ENCODE measurements at regions not wholly inside any gene's neighbourhood (a gene's known extent, or its start where the extent isn't known, plus 50 kb on each side); places are given as distances from the start of the nearest gene placed in this dataset.

DNA sequence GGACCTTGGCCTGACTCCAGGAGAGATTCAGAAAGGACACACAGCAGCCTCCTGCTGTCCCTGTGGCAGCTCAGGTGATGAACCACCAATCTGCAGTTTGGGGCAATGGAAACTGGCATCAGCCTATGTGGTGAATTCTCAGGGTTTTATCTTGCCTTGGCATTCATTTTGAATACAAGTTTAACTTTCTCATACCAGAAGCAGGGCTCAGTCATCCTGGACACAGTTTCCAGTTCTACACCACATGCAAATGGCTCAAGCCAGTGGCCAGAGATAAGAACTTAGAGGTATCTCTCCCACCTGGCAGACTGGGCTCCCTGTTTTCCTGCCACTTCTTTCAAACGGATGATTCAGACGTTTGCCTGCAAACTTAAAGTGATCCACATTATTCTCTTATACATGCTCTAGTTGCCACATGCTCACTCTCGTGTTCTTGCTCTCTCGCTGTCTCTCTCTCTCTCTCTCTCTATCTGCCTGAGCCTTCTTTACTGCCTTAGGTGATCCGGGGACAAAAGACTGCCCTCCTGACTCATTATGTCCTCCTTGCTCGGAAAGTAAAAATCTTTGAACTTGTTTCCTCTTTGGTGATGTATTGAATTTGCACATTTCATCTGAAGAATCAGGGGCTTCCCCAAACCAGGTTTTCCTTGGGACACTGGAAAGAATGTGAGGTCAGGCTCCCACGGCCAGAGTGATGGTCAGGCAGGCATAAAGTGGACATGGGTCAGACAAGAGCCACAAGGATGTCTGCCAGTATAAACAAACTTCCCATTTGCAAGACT, 99.6 kb upstream of the STT3B start:
- Histone ChIP-seq H3K9me2 (replicated peaks; ENCODE audit: insufficient read depth) (no peaks in the 10 kb centered on the region), H3K4me2 (no peak overlapping the region), H2AFZ (no peak overlapping the region), H3K9me3 (ENCODE audit: low read depth) (no peaks in the 10 kb centered on the region), H3K27ac (no peak overlapping the region), H3K36me3 (replicated peaks; ENCODE audit: insufficient read depth, low read depth) (no peaks in the 10 kb centered on the region), H3K4me1 (ENCODE audit: insufficient read depth) (no peaks in the 10 kb centered on the region), H3K79me2 (no peaks in the 10 kb centered on the region), H3K4me3 (no peak overlapping the region), H3K27me3 (no peaks in the 10 kb centered on the region), H4K20me1 (ENCODE audit: insufficient read depth, poor library complexity, severe bottlenecking) (no peaks in the 10 kb centered on the region)
- 70% methylated on average over 7 of the region's 7 CpGs for WGBS (ENCODE audit: low lambda C conversion rate, missing lambda C conversion rate)
- TF ChIP-seq EZH2 (IDR thresholded peaks at IDR 0.05; ENCODE audit: borderline replicate concordance) (no peak), EZH2phosphoT487 (IDR thresholded peaks at IDR 0.05; ENCODE audit: low read depth, severe bottlenecking, unreplicated experiment) (no peak)
- TF ChIP-seq, protein P1, sequence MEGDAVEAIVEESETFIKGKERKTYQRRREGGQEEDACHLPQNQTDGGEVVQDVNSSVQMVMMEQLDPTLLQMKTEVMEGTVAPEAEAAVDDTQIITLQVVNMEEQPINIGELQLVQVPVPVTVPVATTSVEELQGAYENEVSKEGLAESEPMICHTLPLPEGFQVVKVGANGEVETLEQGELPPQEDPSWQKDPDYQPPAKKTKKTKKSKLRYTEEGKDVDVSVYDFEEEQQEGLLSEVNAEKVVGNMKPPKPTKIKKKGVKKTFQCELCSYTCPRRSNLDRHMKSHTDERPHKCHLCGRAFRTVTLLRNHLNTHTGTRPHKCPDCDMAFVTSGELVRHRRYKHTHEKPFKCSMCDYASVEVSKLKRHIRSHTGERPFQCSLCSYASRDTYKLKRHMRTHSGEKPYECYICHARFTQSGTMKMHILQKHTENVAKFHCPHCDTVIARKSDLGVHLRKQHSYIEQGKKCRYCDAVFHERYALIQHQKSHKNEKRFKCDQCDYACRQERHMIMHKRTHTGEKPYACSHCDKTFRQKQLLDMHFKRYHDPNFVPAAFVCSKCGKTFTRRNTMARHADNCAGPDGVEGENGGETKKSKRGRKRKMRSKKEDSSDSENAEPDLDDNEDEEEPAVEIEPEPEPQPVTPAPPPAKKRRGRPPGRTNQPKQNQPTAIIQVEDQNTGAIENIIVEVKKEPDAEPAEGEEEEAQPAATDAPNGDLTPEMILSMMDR (IDR thresholded peaks at IDR 0.05; ENCODE audit: poor library complexity) = no peak
- no peak for DNase-seq (ENCODE audit: low spot score)

DNA sequence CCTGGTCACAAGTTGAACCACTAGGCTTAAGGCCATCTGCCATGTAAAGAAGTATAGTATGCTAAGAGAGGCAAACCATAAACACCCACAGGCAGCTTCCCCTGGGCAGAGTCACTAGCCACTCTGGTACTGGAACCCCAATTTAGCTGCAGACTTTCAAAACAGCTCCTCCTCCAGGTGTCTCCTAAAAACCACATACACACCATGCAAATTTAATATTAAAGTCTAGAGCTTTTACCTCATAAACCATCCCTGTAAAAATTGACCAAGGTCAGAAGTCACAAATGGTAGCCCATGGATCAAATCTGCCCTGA, 99.1 kb upstream of the STT3B start:
- no peaks in the 10 kb centered on the region for H4K20me1 ChIP-seq (ENCODE audit: insufficient read depth, poor library complexity, severe bottlenecking)
- H3K79me2 ChIP-seq = no peaks in the 10 kb centered on the region
- H3K27ac ChIP-seq = no peak overlapping the region
- H3K4me2 ChIP-seq = no peak overlapping the region
- no peaks in the 10 kb centered on the region for H3K36me3 ChIP-seq (replicated peaks; ENCODE audit: insufficient read depth, low read depth)
- no peaks in the 10 kb centered on the region for H3K4me1 ChIP-seq (ENCODE audit: insufficient read depth)
- no peaks in the 10 kb centered on the region for H3K9me2 ChIP-seq (replicated peaks; ENCODE audit: insufficient read depth)
- H2AFZ ChIP-seq = no peak overlapping the region
- TF ChIP-seq, protein P1 (IDR thresholded peaks at IDR 0.05; ENCODE audit: poor library complexity) = no peak
- TF ChIP-seq EZH2phosphoT487 (IDR thresholded peaks at IDR 0.05; ENCODE audit: low read depth, severe bottlenecking, unreplicated experiment) (no peak), EZH2 (IDR thresholded peaks at IDR 0.05; ENCODE audit: borderline replicate concordance) (no peak)
- no peak overlapping the region for H3K4me3 ChIP-seq
- no peak for DNase-seq (ENCODE audit: low spot score)
- H3K27me3 ChIP-seq = no peaks in the 10 kb centered on the region
- H3K9me3 ChIP-seq (ENCODE audit: low read depth) = no peaks in the 10 kb centered on the region

DNA sequence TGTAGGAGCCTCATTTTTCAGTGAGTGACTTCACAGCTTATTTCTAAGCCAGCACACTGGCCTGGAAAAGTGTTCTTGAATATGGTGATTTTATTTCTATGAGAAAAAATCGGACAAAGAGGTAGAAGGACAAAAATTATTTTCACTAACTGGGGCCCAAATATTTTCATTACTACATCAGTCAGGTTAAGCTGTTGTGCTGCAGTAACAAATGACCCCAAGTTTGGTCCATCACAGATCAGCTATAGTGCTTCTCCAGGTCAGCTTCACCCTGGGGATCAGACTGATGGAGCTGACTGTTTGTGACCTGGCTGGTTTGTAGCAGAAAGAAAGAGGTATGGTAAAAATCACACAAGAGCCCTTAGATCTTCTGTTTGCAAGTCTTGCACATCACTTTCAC, 97.9 kb upstream of the STT3B start:
- H3K27ac ChIP-seq = no peak overlapping the region
- no peaks in the 10 kb centered on the region for H3K79me2 ChIP-seq
- H4K20me1 ChIP-seq (ENCODE audit: insufficient read depth, poor library complexity, severe bottlenecking) = no peaks in the 10 kb centered on the region
- H3K4me2 ChIP-seq = no peak overlapping the region
- H3K9me3 ChIP-seq (ENCODE audit: low read depth) = no peaks in the 10 kb centered on the region
- no peak overlapping the region for H2AFZ ChIP-seq
- TF ChIP-seq EZH2 (IDR thresholded peaks at IDR 0.05; ENCODE audit: borderline replicate concordance) (no peak), EZH2phosphoT487 (IDR thresholded peaks at IDR 0.05; ENCODE audit: low read depth, severe bottlenecking, unreplicated experiment) (no peak)
- TF ChIP-seq, protein P1 (IDR thresholded peaks at IDR 0.05; ENCODE audit: poor library complexity) = no peak
- no peaks in the 10 kb centered on the region for H3K4me1 ChIP-seq (ENCODE audit: insufficient read depth)
- no peak for DNase-seq (ENCODE audit: low spot score)
- 77% methylated on average over 1 of the region's 1 CpG for WGBS (ENCODE audit: low lambda C conversion rate, missing lambda C conversion rate)
- H3K4me3 ChIP-seq = no peak overlapping the region
- no peaks in the 10 kb centered on the region for H3K36me3 ChIP-seq (replicated peaks; ENCODE audit: insufficient read depth, low read depth)
- H3K9me2 ChIP-seq (replicated peaks; ENCODE audit: insufficient read depth) = no peaks in the 10 kb centered on the region
- no peaks in the 10 kb centered on the region for H3K27me3 ChIP-seq
